IPS-18a (cell line): ENCODE measurements at regions not wholly inside any gene's neighbourhood (a gene's known extent, or its start where the extent isn't known, plus 50 kb on each side); places are given as distances from the start of the nearest gene placed in this dataset.
"Not testable (repeated sequence)": the region's sequence is repeated elsewhere in the genome, so short reads cannot be mapped to it uniquely, and the experiment has no call there.

Experiments
- H3K27ac ChIP-seq: one replicate; pipeline ENCODE4 v1.5.1; 2013; ENCODE audit warnings: low read length
- H3K27me3 ChIP-seq: one replicate; pipeline ENCODE4 v1.6.1; 2013; ENCODE audit warnings: mild to moderate bottlenecking, low read length; ENCODE audit not compliant: control insufficient read depth, insufficient read depth
- H3K36me3 ChIP-seq: one replicate; pipeline ENCODE4 v1.6.1; 2013; ENCODE audit warnings: low read depth, low read length; ENCODE audit not compliant: control insufficient read depth
- H3K4me1 ChIP-seq: one replicate; pipeline ENCODE4 v1.6.1; 2013; ENCODE audit warnings: low read depth, low read length; ENCODE audit not compliant: control insufficient read depth
- H3K4me3 ChIP-seq: one replicate; pipeline ENCODE4 v1.5.1; 2013; ENCODE audit warnings: low read length
- H3K9ac ChIP-seq: one replicate; pipeline ENCODE4 v1.6.1; 2013; ENCODE audit warnings: mild to moderate bottlenecking, low read length, moderate library complexity
- H3K9me3 ChIP-seq: one replicate; pipeline ENCODE4 v1.6.1; 2013; ENCODE audit warnings: low read depth, low read length; ENCODE audit not compliant: control insufficient read depth

DNA sequence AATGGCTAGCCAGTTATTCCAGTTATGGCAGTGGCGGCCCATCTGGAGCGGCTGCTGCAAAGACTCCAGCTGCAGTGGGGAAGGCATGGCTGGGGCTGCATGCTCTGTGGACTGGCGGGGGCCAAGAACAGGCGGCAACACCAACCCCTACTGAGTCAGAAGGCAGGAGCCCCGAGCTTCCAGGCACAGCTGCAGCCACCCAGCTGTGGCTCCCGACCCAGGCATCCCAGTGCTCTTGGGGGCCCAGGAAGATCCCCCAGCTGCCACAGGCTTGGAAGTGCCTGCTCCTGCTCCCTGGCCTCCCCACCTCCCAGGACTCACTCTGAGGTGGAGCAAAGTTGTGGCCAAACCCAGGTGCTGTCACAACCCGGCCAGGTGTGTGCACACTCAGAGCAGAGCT, 317.0 kb upstream of the RRP15 start:
- no peaks in the 10 kb centered on the region for H3K9me3 ChIP-seq
- no peak overlapping the region for H3K9ac ChIP-seq
- H3K4me3 ChIP-seq, result no peak overlapping the region
- no peaks in the 10 kb centered on the region for H3K4me1 ChIP-seq
- no peaks in the 10 kb centered on the region for H3K36me3 ChIP-seq
- H3K27ac ChIP-seq, result no peak overlapping the region
- H3K27me3 ChIP-seq, result no peaks in the 10 kb centered on the region

DNA sequence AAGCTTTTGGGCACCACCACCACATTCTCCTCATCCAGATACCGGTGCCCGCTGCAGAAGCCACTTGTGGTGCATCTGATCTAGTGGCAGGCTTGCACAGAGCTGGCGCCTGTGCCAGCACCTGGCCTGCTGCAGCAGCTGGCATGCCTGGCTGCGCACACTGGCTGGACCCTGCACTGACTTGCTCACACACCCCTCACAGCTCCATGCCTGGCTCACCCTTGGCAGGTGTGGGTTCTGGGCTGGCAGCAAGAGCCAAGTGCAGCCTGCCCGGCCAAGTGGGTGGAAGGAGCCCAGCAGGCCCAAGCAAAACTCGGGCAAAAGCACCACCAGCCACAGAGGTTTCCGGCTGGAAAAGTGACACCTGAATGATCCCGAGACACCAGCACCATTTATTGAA, 315.7 kb upstream of the RRP15 start:
- no peaks in the 10 kb centered on the region for H3K9me3 ChIP-seq
- no peak overlapping the region for H3K9ac ChIP-seq
- no peak overlapping the region for H3K4me3 ChIP-seq
- H3K36me3 ChIP-seq, result no peaks in the 10 kb centered on the region
- no peaks in the 10 kb centered on the region for H3K4me1 ChIP-seq
- H3K27me3 ChIP-seq, result no peaks in the 10 kb centered on the region
- H3K27ac ChIP-seq, result no peak overlapping the region

DNA sequence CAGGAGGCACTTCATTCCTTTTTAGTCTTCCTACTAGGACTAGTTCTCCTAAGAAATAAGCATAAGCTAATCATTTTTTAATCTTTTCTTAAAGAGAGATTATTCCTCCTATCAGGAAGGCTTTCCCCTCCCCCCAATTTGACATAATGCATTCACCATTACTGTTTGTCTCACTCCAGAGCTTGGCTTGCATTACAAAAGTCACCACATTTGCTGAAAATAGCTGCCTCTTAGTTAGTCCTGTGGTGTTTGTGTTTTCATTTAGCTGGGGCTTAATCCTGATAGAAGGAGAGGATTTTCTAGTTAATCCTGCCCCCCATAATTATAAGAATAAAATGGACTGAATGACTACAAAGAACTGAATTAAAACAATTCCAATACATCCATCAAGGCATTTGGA, 307.1 kb upstream of the RRP15 start:
- Histone ChIP-seq H3K9me3 (no peaks in the 10 kb centered on the region), H3K36me3 (no peaks in the 10 kb centered on the region), H3K27ac (no peak overlapping the region), H3K4me3 (no peak overlapping the region), H3K4me1 (peaks cover 11% of the 10 kb centered on the region), H3K9ac (no peak overlapping the region), H3K27me3 (no peaks in the 10 kb centered on the region)

DNA sequence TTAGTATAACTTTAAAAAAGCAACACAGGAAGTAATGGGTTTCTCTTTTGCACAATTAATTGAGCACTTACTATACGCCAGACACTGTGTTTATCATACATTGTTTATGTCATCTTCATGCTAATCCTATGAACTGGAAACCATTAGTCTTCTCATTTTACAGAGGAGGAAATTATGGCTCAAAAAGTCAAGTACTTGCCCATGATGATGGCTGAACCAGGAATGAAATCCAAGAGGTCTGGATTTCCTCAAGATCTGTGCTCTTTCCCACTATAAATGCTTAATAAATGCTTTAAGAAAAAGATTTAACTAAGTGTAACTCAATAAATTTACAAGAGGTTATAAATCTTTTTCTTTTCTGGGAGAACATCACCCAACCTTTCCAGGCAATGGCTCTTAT, 303.7 kb upstream of the RRP15 start:
- no peak overlapping the region for H3K4me3 ChIP-seq
- H3K27me3 ChIP-seq, result no peaks in the 10 kb centered on the region
- H3K9me3 ChIP-seq, result no peaks in the 10 kb centered on the region
- no peak overlapping the region for H3K27ac ChIP-seq
- peaks cover 11% of the 10 kb centered on the region for H3K4me1 ChIP-seq
- no peak overlapping the region for H3K9ac ChIP-seq
- no peaks in the 10 kb centered on the region for H3K36me3 ChIP-seq

DNA sequence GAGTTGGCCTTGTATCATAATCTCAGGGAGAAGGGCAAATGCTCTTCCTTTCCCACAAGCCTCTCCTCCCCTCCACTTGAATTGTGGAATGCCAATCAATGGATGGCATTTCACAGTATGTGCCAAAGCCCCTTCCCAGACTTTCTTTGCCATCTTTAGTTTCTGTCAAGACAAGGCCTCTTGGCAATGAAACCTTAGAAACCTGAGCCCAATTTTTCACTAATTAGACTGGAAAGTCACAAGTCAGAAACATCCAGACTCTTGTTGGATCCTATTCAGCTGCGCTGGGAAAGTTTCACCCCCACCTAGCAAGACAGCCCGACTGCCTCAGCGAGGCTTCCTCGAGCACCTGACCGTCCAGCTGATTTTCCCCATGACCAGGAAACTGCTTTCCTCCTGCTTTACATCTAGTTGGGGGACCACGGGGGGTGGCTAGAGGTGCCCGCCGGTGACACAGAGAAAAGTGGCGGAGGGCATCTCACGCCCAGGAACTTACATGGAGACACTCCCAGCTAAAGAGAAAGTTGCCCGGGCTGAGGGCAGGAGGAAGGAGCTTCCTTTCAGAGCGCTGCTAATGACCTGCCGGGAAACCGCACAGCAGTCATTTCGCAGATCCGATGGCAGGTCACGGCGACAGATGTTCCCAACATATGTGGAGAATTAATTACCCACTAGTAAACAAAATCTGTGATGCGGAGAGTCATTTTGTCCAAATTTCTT, 302.6 kb upstream of the RRP15 start:
- no peak overlapping the region for H3K4me3 ChIP-seq
- no peaks in the 10 kb centered on the region for H3K9me3 ChIP-seq

DNA sequence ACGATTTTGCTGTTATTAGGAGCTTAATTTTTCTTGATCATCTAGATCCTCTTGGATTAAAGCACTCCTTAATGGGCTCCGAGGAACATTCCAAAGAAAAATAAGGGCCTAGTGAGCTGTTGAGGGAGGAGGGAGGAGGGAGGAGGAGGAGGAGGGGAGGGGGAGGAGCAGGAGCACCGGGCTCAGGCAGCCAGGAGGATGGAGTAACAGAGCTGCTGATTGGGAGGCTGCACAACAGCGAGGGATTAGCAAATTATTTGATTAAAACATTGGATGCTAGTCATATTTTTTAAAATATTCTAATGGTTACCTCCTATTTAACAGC, 302.1 kb upstream of the RRP15 start:
- H3K4me1 ChIP-seq, result peaks cover 6% of the 10 kb centered on the region
- H3K4me3 ChIP-seq, result no peak overlapping the region
- no peaks in the 10 kb centered on the region for H3K27me3 ChIP-seq
- H3K9me3 ChIP-seq, result no peaks in the 10 kb centered on the region
- H3K9ac ChIP-seq, result no peak overlapping the region
- no peak overlapping the region for H3K27ac ChIP-seq
- no peaks in the 10 kb centered on the region for H3K36me3 ChIP-seq

More for the DNA sequence above, 302.6 kb upstream of the RRP15 start:
- H3K27me3 ChIP-seq, result no peaks in the 10 kb centered on the region
- no peak overlapping the region for H3K27ac ChIP-seq
- no peak overlapping the region for H3K9ac ChIP-seq
- H3K4me1 ChIP-seq, result peaks cover 11% of the 10 kb centered on the region
- H3K36me3 ChIP-seq, result no peaks in the 10 kb centered on the region

DNA sequence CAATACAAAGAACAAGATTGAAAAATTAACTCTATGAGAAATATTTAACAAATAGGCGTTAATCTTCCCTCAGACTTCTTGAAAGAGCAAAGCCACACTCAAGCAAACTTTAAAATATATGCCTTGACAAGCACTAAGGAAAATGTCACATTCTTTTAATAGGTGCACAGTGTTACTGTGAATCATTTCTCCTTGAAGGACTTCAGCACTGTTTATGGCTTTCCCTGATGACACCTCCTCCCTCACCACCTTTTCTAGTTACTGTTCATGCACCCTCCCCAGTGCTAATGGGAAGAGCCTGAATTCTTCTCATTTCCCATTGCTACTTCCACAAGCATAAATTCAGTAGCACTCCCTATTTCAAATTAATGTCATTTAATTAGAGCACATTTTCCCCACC, 299.5 kb upstream of the RRP15 start:
- H3K27ac ChIP-seq, result no peak overlapping the region
- H3K27me3 ChIP-seq, result no peaks in the 10 kb centered on the region
- H3K4me3 ChIP-seq, result no peak overlapping the region
- no peaks in the 10 kb centered on the region for H3K36me3 ChIP-seq
- no peaks in the 10 kb centered on the region for H3K9me3 ChIP-seq
- H3K9ac ChIP-seq, result no peak overlapping the region
- H3K4me1 ChIP-seq, result no peaks in the 10 kb centered on the region

DNA sequence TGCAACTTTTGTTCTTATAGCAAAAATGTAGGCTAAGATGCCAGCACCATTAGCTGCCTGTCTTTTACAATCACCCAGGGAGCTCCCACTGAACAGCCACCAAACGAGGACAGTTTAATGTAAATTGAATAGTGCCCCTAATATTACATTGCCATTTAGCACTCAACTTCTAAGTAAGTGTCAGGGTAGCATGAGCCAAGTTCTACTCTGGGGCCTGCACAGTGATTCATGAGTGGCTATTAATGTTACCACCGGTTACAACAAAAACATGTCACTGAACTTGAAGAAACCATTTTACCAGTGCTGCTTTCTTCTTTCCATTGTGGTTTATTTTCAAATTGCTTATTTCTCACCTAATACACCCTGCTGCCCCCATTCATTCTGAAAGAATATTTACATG, 295.6 kb upstream of the RRP15 start:
- no peak overlapping the region for H3K9ac ChIP-seq
- no peaks in the 10 kb centered on the region for H3K27me3 ChIP-seq
- no peak overlapping the region for H3K27ac ChIP-seq
- H3K4me1 ChIP-seq, result no peaks in the 10 kb centered on the region
- H3K36me3 ChIP-seq, result no peaks in the 10 kb centered on the region
- H3K4me3 ChIP-seq, result no peak overlapping the region
- no peaks in the 10 kb centered on the region for H3K9me3 ChIP-seq

DNA sequence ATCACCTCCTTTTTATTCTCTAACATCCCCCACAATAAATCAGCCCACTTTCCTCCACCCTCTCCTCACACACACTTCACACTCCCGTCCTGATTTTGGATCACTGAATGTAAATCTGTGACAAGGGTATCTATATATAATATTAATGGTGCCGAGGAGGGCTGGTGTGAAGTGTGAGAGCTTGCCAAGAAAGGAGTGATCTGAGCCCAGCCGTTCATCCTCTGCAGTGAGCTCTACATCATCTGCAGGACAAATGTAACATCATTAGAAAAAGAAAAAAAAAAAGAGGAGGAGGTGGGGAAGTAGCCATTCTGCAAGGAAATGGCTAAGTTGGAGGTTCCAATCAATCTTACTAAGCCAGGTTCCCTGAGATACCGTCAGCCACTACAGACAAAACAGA, 291.7 kb upstream of the RRP15 start:
- Histone ChIP-seq H3K4me1 (no peaks in the 10 kb centered on the region), H3K27ac (no peak overlapping the region), H3K36me3 (no peaks in the 10 kb centered on the region), H3K9ac (no peak overlapping the region), H3K4me3 (no peak overlapping the region), H3K27me3 (no peaks in the 10 kb centered on the region), H3K9me3 (no peaks in the 10 kb centered on the region)

DNA sequence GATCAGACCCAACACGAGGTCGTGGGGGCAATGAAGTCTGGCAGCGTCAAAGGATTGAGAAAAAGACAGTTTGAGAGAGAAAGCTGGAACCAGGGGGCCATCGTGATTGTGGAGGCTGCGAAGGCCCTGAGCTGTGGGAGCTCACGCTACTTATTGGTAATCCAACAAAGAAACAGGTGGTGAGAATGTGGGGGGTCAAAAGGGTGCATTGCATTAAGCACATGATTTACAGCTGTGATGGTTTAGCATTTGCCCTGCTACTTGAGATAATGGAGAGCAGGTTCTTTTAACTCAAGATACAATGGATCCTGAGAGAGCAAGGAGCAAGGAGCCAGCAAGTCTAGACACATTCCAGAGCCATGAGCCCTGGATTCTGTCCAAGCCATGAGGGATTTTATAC, 276.8 kb upstream of the RRP15 start:
- not testable (repeated sequence) for H3K4me1 ChIP-seq, H3K27ac ChIP-seq, H3K27me3 ChIP-seq, H3K9me3 ChIP-seq, H3K4me3 ChIP-seq, H3K9ac ChIP-seq, H3K36me3 ChIP-seq

DNA sequence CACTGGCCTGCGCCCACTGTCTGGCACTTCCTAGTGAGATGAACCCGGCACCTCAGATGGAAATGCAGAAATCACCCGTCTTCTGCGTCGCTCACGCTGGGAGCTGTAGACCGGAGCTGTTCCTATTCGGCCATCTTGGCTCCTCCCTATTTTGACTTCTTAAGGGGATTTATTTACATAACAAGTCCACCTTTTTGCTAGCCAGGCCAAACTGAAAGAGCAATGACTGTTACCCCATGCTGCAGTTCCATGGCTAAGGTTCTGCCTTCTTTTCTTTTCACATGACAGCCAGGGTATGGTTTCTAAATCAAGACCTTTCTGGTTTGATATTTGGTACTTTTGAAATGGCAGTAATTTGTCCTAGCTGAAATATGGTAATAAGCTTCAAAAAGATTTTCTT, 270.0 kb upstream of the RRP15 start:
- not testable (repeated sequence) for H3K27ac ChIP-seq, H3K4me3 ChIP-seq, H3K9me3 ChIP-seq, H3K9ac ChIP-seq, H3K27me3 ChIP-seq, H3K36me3 ChIP-seq
- peaks cover 13% of the 10 kb centered on the region for H3K4me1 ChIP-seq

DNA sequence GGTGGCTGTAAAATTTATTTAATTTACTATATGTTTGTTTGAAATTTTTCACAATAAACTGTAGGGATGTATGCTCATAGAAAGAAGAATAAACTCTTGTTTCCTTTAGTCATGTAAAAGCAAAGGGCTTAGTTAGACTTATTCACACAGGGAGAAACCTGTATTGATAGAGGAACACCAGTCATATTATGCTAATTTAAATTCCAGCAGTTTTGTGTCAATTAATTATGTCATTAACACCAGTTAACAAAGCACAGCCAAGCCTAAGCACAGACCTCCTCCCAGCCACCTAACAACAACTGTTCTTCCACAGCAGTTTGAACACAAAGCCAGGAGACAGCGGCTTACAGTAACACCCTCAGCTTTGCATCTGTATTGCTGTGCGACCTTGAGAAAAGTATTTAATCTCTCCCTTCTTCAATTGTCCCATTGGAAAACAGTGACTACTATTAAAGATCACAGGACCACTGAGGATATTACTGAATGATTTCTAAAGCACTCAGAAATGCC, 260.8 kb upstream of the RRP15 start:
- Histone ChIP-seq H3K4me3 (no peak overlapping the region), H3K9me3 (peaks cover 4% of the 10 kb centered on the region)

More for the DNA sequence above, 260.8 kb upstream of the RRP15 start:
- Histone ChIP-seq H3K36me3 (no peaks in the 10 kb centered on the region), H3K27ac (no peak overlapping the region), H3K27me3 (no peaks in the 10 kb centered on the region), H3K4me1 (peaks cover 4% of the 10 kb centered on the region), H3K9ac (no peak overlapping the region)
